ENCODE measurements at regions not wholly inside any gene's neighbourhood (a gene's known extent, or its start where the extent isn't known, plus 50 kb on each side); places are given as distances from the start of the nearest gene placed in this dataset.
A peak's percentile ranks its signal among the peaks of the same experiment; 100 is the strongest.

DNA sequence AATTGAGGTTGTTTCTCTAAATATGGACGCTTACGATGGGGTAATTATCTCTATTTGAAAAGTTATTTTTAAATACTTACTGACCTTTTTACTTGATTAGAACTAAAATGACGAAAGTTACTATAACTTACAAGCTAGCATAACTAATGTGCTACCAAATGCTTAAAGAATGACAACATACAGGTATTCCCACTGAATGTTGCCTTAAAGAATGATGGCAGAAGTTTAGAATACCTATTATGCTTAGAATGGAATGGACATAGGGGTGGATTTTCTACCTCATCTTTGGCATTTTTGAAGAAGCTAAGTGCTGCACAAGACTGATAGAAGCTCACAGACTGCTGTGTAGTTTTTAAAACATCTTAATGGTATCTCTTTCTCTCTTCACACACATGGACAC, 284.8 kb downstream of the THBS2 start:
- Mint-ChIP-seq H3K27me3 (ENCODE audit: low read depth) (no peaks in the 10 kb centered on the region), H3K4me3 (no peak overlapping the region), H3K27ac (ENCODE audit: unreplicated experiment) (no peak overlapping the region), H3K9me3 (peaks cover 3% of the 10 kb centered on the region), H3K36me3 (ENCODE audit: low read depth) (no peaks in the 10 kb centered on the region), H3K4me1 (no peaks in the 10 kb centered on the region)
- no peak for DNase-seq (ENCODE audit: low read depth, low spot score)
- TF ChIP-seq, protein P1, sequence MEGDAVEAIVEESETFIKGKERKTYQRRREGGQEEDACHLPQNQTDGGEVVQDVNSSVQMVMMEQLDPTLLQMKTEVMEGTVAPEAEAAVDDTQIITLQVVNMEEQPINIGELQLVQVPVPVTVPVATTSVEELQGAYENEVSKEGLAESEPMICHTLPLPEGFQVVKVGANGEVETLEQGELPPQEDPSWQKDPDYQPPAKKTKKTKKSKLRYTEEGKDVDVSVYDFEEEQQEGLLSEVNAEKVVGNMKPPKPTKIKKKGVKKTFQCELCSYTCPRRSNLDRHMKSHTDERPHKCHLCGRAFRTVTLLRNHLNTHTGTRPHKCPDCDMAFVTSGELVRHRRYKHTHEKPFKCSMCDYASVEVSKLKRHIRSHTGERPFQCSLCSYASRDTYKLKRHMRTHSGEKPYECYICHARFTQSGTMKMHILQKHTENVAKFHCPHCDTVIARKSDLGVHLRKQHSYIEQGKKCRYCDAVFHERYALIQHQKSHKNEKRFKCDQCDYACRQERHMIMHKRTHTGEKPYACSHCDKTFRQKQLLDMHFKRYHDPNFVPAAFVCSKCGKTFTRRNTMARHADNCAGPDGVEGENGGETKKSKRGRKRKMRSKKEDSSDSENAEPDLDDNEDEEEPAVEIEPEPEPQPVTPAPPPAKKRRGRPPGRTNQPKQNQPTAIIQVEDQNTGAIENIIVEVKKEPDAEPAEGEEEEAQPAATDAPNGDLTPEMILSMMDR (conservative IDR thresholded peaks at IDR 0.05) = no peak

DNA sequence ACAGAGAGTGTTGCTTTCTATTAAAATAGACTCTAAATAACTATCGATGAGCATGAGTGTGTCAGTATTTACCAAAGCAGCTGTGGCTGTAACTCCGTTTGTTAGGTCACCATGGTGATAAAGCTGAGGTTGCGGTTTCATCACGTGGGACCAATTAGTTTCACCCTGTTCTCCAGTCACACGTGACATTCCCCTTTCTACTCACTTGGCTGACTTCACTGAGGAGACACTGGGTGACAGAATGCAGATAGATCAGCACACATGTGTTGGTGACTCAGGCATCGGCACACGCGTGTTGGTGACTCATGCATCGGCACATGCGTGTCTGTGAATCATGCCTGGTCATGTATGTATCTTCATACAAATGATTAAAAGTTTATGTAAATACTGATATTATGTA, 285.4 kb downstream of the THBS2 start:
- TF ChIP-seq, protein P1 (conservative IDR thresholded peaks at IDR 0.05) = no peak
- no peak for DNase-seq (ENCODE audit: low read depth, low spot score)
- H3K4me3 Mint-ChIP-seq = no peak overlapping the region
- no peaks in the 10 kb centered on the region for H3K27me3 Mint-ChIP-seq (ENCODE audit: low read depth)
- H3K9me3 Mint-ChIP-seq = peaks cover 5% of the 10 kb centered on the region
- H3K27ac Mint-ChIP-seq (ENCODE audit: unreplicated experiment) = no peak overlapping the region
- H3K36me3 Mint-ChIP-seq (ENCODE audit: low read depth) = no peaks in the 10 kb centered on the region
- H3K4me1 Mint-ChIP-seq = no peaks in the 10 kb centered on the region

DNA sequence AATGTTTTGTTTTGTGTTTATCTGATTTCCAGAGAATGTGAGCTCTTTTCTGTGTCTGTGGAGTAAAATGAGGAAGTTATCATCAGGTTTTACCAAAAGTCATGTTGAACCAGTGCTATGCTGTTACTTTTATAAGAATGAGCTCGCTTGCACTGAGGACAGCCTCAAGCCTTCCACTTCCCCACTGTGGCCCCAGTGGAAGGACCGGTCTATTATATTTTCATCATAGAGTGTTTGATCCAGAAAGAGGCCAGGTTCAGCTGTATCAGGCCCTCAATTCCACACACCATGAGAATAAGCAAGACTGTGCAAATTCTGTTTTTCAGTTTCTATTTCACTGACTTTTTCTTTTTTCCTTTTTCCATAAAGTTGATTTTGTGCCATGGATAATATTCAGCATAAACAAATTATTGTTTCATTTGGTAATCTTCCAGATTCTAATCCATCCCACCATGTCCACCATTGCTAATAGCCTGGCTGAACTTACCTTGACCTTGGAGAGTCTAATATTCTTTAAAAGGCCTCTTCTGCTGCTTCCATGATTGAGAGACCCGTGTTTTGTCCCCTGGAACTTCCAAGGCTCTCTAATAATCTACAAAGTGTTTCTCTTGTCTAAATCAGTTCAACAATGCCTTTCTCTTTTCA, 286.2 kb downstream of the THBS2 start:
- no peaks in the 10 kb centered on the region for H3K36me3 Mint-ChIP-seq (ENCODE audit: low read depth)
- H3K9me3 Mint-ChIP-seq = peaks cover 5% of the 10 kb centered on the region
- no peak overlapping the region for H3K4me3 Mint-ChIP-seq
- H3K4me1 Mint-ChIP-seq = no peaks in the 10 kb centered on the region
- TF ChIP-seq, protein P1 (conservative IDR thresholded peaks at IDR 0.05) = no peak
- no peaks in the 10 kb centered on the region for H3K27me3 Mint-ChIP-seq (ENCODE audit: low read depth)
- no peak overlapping the region for H3K27ac Mint-ChIP-seq (ENCODE audit: unreplicated experiment)
- DNase-seq (ENCODE audit: low read depth, low spot score) = no peak

DNA sequence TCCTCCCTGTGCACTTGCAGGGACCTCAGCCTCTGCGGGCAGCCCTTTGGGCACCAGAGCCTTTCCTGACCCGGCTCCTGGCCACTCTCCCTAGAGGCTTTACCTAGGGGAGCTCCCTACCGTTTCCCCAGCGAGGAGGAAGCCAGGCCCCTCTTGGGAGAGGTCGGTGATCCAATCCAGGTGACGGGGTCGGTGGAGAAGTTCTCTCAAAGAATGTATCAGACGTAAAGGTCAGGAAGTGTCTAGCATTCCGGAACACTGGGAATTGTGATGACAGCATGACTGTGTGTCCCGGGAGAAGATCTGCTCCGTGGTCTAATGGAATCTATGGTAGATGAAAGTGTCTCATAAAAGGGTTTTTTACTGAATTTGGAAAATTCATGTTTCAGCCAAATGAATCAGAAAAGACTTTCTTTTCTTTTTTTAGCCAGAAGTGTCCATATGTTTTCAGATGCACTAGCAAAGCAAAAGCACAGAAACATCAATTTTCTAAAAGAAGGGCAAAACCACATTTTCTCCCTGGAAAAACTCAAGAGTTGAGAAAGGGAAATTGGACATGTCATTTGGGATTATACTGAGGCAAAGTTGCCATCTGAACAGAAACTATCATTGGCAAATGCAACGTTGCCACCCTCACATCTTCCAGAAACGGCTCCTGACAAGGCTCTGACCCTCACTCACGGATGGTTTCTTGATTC, 289.4 kb downstream of the THBS2 start:
- H3K4me3 Mint-ChIP-seq = no peak overlapping the region
- DNase-seq (ENCODE audit: low read depth, low spot score) = no peak
- TF ChIP-seq, protein P1 (conservative IDR thresholded peaks at IDR 0.05) = no peak
- H3K27me3 Mint-ChIP-seq (ENCODE audit: low read depth) = no peaks in the 10 kb centered on the region
- H3K4me1 Mint-ChIP-seq = no peaks in the 10 kb centered on the region
- peaks cover 5% of the 10 kb centered on the region for H3K9me3 Mint-ChIP-seq
- H3K27ac Mint-ChIP-seq (ENCODE audit: unreplicated experiment) = no peak overlapping the region
- no peaks in the 10 kb centered on the region for H3K36me3 Mint-ChIP-seq (ENCODE audit: low read depth)

DNA sequence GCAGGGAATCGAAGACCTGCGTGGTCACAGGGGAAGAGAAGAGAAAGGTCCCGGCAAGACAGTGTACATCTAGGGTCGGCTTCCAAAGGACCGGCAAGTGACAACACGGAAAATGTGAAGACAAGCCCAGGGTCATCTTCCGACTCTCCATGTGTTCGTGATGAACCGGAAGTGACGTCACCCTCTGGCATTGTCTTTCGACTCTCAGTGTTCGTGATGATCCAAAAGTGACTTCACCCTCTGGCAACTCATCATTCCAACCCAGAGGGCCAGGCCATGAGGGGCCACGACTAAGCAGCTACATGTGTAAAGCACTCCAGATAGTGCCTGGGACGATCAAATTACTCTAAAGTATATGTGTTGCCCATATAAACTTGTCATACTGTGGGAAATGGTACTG, 290.8 kb downstream of the THBS2 start:
- Mint-ChIP-seq H3K36me3 (ENCODE audit: low read depth) (no peaks in the 10 kb centered on the region), H3K27ac (ENCODE audit: unreplicated experiment) (peak overlapping the region; percentile 58), H3K4me3 (no peak overlapping the region), H3K4me1 (no peaks in the 10 kb centered on the region), H3K9me3 (peaks cover 5% of the 10 kb centered on the region), H3K27me3 (ENCODE audit: low read depth) (no peaks in the 10 kb centered on the region)
- TF ChIP-seq, protein P1 (conservative IDR thresholded peaks at IDR 0.05) = no peak
- no peak for DNase-seq (ENCODE audit: low read depth, low spot score)

Measured in neural crest cell (in vitro differentiated cells).